ENCODE measurements at regions not wholly inside any gene's neighbourhood (a gene's known extent, or its start where the extent isn't known, plus 50 kb on each side); places are given as distances from the start of the nearest gene placed in this dataset.

GRCh38 chr15:60179786-60180391 is 175.8 kb downstream of the FOXB1 start (continued):
- TF ChIP-seq, protein P1, sequence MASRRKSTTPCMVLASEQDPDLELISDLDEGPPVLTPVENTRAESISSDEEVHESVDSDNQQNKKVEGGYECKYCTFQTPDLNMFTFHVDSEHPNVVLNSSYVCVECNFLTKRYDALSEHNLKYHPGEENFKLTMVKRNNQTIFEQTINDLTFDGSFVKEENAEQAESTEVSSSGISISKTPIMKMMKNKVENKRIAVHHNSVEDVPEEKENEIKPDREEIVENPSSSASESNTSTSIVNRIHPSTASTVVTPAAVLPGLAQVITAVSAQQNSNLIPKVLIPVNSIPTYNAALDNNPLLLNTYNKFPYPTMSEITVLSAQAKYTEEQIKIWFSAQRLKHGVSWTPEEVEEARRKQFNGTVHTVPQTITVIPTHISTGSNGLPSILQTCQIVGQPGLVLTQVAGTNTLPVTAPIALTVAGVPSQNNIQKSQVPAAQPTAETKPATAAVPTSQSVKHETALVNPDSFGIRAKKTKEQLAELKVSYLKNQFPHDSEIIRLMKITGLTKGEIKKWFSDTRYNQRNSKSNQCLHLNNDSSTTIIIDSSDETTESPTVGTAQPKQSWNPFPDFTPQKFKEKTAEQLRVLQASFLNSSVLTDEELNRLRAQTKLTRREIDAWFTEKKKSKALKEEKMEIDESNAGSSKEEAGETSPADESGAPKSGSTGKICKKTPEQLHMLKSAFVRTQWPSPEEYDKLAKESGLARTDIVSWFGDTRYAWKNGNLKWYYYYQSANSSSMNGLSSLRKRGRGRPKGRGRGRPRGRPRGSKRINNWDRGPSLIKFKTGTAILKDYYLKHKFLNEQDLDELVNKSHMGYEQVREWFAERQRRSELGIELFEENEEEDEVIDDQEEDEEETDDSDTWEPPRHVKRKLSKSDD (conservative IDR thresholded peaks at IDR 0.05; ENCODE audit: low read length): no peak
- TF ChIP-seq POLR2G (IDR thresholded peaks at IDR 0.05; ENCODE audit: low read depth, low read length): no peak
- TF ChIP-seq, protein P2, sequence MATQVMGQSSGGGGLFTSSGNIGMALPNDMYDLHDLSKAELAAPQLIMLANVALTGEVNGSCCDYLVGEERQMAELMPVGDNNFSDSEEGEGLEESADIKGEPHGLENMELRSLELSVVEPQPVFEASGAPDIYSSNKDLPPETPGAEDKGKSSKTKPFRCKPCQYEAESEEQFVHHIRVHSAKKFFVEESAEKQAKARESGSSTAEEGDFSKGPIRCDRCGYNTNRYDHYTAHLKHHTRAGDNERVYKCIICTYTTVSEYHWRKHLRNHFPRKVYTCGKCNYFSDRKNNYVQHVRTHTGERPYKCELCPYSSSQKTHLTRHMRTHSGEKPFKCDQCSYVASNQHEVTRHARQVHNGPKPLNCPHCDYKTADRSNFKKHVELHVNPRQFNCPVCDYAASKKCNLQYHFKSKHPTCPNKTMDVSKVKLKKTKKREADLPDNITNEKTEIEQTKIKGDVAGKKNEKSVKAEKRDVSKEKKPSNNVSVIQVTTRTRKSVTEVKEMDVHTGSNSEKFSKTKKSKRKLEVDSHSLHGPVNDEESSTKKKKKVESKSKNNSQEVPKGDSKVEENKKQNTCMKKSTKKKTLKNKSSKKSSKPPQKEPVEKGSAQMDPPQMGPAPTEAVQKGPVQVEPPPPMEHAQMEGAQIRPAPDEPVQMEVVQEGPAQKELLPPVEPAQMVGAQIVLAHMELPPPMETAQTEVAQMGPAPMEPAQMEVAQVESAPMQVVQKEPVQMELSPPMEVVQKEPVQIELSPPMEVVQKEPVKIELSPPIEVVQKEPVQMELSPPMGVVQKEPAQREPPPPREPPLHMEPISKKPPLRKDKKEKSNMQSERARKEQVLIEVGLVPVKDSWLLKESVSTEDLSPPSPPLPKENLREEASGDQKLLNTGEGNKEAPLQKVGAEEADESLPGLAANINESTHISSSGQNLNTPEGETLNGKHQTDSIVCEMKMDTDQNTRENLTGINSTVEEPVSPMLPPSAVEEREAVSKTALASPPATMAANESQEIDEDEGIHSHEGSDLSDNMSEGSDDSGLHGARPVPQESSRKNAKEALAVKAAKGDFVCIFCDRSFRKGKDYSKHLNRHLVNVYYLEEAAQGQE (IDR thresholded peaks at IDR 0.05; ENCODE audit: borderline replicate concordance): peak; percentile 46; the same call in 1 of the 2 replicates
- TF ChIP-seq, protein P2 (CRISPR knock-in tag; IDR thresholded peaks at IDR 0.05; ENCODE audit: low read depth): no peak

Data from K562 (cell line).